HG03520 (cell line): ENCODE measurements at regions not wholly inside any gene's neighbourhood (a gene's known extent, or its start where the extent isn't known, plus 50 kb on each side); places are given as distances from the start of the nearest gene placed in this dataset.
"Not testable (repeated sequence)": the region's sequence is repeated elsewhere in the genome, so short reads cannot be mapped to it uniquely, and the experiment has no call there.

Source experiments
- ATAC-seq: cut with Tn5 transposase; IDR thresholded peaks from one replicate; pipeline ENCODE4 v1.9.1; 2021; ENCODE audit warnings: mild to moderate bottlenecking, moderate library complexity; ENCODE audit not compliant: unreplicated experiment

- no peak for ATAC-seq
These were observed 484.7 kb downstream of the DACH1 start for GRCh38 chr13:71382285-71382684.

- ATAC-seq = no peak
These were observed 486.8 kb downstream of the DACH1 start for GRCh38 chr13:71380191-71380590.

GRCh38 chr13:71378961-71379905, 487.8 kb downstream of the DACH1 start:
- no peak for ATAC-seq

- no peak for ATAC-seq
These were observed 492.4 kb downstream of the DACH1 start for GRCh38 chr13:71374471-71375049.

GRCh38 chr13:71368336-71368735, 498.7 kb downstream of the DACH1 start:
- no peak for ATAC-seq

GRCh38 chr13:71360041-71360440, 507.0 kb downstream of the DACH1 start:
- ATAC-seq = no peak

- no peak for ATAC-seq
These were observed 507.4 kb downstream of the DACH1 start for GRCh38 chr13:71359641-71360040.

- no peak for ATAC-seq
These were observed 508.8 kb downstream of the DACH1 start for GRCh38 chr13:71358218-71358617.

GRCh38 chr13:71355010-71355409, 512.0 kb downstream of the DACH1 start:
- no peak for ATAC-seq

GRCh38 chr13:71350886-71351285, 516.1 kb downstream of the DACH1 start:
- no peak for ATAC-seq

GRCh38 chr13:71345856-71346255, 521.1 kb downstream of the DACH1 start:
- not testable (repeated sequence) for ATAC-seq

GRCh38 chr13:71339736-71340135, 527.3 kb downstream of the DACH1 start:
- ATAC-seq = no peak

- ATAC-seq = no peak
These were observed 528.0 kb downstream of the DACH1 start for GRCh38 chr13:71339005-71339404.

GRCh38 chr13:71338070-71338469, 528.9 kb downstream of the DACH1 start:
- no peak for ATAC-seq

- no peak for ATAC-seq
These were observed 539.7 kb downstream of the DACH1 start for GRCh38 chr13:71327266-71327665.

GRCh38 chr13:71325556-71325955, 541.4 kb downstream of the DACH1 start:
- ATAC-seq = no peak

- no peak for ATAC-seq
These were observed 543.7 kb downstream of the DACH1 start for GRCh38 chr13:71323266-71323665.

GRCh38 chr13:71320452-71320851, 546.6 kb downstream of the DACH1 start:
- ATAC-seq = no peak

GRCh38 chr13:71316792-71317363, 550.1 kb downstream of the DACH1 start:
- no peak for ATAC-seq

- ATAC-seq = no peak
These were observed 554.1 kb downstream of the DACH1 start for GRCh38 chr13:71312923-71313322.

- no peak for ATAC-seq
These were observed 557.1 kb downstream of the DACH1 start for GRCh38 chr13:71309905-71310304.

- ATAC-seq = no peak
These were observed 560.2 kb downstream of the DACH1 start for GRCh38 chr13:71306821-71307220.
